Lung (tissue), 11 donors: ENCODE measurements at regions not wholly inside any gene's neighbourhood (a gene's known extent, or its start where the extent isn't known, plus 50 kb on each side); places are given as distances from the start of the nearest gene placed in this dataset.

Source experiments
- ATAC-seq: fragments of 200-7000 bp; cut with Tn5 transposase; one replicate; pipeline ENCODE4 v1.9.1; 2020; ENCODE audit warnings: moderate number of reproducible peaks; ENCODE audit not compliant: insufficient read depth, low FRiP score
- DNase-seq, 3 donors: peaks; one replicate each; pipeline ENCODE4 v3.0.0-alpha.2; 2013 to 2017
- H3K27ac ChIP-seq, 2 donors: one replicate each; pipeline ENCODE4 v1.5.1; 2013; ENCODE audit warnings: mild to moderate bottlenecking in 2 of 2, moderate library complexity in 2 of 2, control low read depth in 1 of 2, inconsistent platforms in 1 of 2, low read depth in 1 of 2, low read length in 1 of 2
- H3K27me3 ChIP-seq, 3 donors: one replicate each; pipeline ENCODE4 v1.5.1; 2013; ENCODE audit warnings: low read length in 2 of 3; ENCODE audit not compliant: control insufficient read depth in 3 of 3, insufficient read depth in 3 of 3
- H3K36me3 ChIP-seq, 4 donors: one replicate each; pipeline ENCODE4 v1.5.1; 2013; ENCODE audit warnings: low read length in 4 of 4, mild to moderate bottlenecking in 1 of 4, moderate library complexity in 1 of 4; ENCODE audit not compliant: control insufficient read depth in 4 of 4, insufficient read depth in 4 of 4
- H3K4me1 ChIP-seq, 5 donors: one replicate each; pipeline ENCODE4 v1.5.1; 2013; ENCODE audit warnings: low read length in 5 of 5, mild to moderate bottlenecking in 2 of 5, moderate library complexity in 1 of 5; ENCODE audit not compliant: control insufficient read depth in 5 of 5, insufficient read depth in 5 of 5
- H3K4me3 ChIP-seq: one replicate; pipeline ENCODE4 v1.5.1; 2013; ENCODE audit warnings: mild to moderate bottlenecking, control low read depth, moderate library complexity
- H3K9ac ChIP-seq, 2 donors: one replicate each; pipeline ENCODE4 v1.5.1; 2013; ENCODE audit warnings: low read length in 2 of 2, control low read depth in 1 of 2; ENCODE audit not compliant: insufficient read depth in 1 of 2
- H3K9me3 ChIP-seq, 4 donors: one replicate each; pipeline ENCODE4 v1.5.1; 2013; ENCODE audit warnings: low read length in 3 of 4, mild to moderate bottlenecking in 1 of 4, moderate library complexity in 1 of 4; ENCODE audit not compliant: control insufficient read depth in 4 of 4, insufficient read depth in 3 of 4
- WGBS, 2 donors: extraction: QIAGEN DNeasy Blood & Tissue Kit; methylation state at CpG; one replicate each; pipeline ENCODE4 v1.1.7; 2013; 5-methylcytosine and 5-hydroxymethylcytosine counted together
- TF ChIP-seq, protein P1 (sequence below): IDR thresholded peaks from 2 replicates; pipeline ENCODE4 v1.5.1; 2012; ENCODE audit warnings: mild to moderate bottlenecking; ENCODE audit errors: control extremely low read depth, extremely low read depth
- donor health status: control.
- donor health status: control.
- donor health status: Bipolar disorder and iron deficiency.
- donor health status: healthy.
- donor health status: DM: yes; HTN: yes; CAD: no.

- Histone ChIP-seq H3K9ac (no peak overlapping the region), H3K4me3 (no peak overlapping the region), H3K27me3 (no peaks in the 10 kb centered on the region), H3K9me3 (no peaks in the 10 kb centered on the region), H3K27ac (no peak overlapping the region), H3K4me1 (no peaks in the 10 kb centered on the region), H3K36me3 (no peaks in the 10 kb centered on the region)
- DNase-seq (no peak), ATAC-seq (no peak)
- TF ChIP-seq, protein P1, sequence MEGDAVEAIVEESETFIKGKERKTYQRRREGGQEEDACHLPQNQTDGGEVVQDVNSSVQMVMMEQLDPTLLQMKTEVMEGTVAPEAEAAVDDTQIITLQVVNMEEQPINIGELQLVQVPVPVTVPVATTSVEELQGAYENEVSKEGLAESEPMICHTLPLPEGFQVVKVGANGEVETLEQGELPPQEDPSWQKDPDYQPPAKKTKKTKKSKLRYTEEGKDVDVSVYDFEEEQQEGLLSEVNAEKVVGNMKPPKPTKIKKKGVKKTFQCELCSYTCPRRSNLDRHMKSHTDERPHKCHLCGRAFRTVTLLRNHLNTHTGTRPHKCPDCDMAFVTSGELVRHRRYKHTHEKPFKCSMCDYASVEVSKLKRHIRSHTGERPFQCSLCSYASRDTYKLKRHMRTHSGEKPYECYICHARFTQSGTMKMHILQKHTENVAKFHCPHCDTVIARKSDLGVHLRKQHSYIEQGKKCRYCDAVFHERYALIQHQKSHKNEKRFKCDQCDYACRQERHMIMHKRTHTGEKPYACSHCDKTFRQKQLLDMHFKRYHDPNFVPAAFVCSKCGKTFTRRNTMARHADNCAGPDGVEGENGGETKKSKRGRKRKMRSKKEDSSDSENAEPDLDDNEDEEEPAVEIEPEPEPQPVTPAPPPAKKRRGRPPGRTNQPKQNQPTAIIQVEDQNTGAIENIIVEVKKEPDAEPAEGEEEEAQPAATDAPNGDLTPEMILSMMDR = no peak
- 90 to 99% methylated on average over 4 of the region's 4 CpGs for WGBS, 2 donors
Measured at GRCh38 chr1:200272481-200273068, 137.3 kb downstream of the ZNF281 start.

- no peak for ATAC-seq
- WGBS, 2 donors = 94 to 100% methylated on average over 1 of the region's 1 CpG
- H3K27me3 ChIP-seq = no peaks in the 10 kb centered on the region
Measured at GRCh38 chr1:200269256-200269655, 140.6 kb downstream of the ZNF281 start.

DNA sequence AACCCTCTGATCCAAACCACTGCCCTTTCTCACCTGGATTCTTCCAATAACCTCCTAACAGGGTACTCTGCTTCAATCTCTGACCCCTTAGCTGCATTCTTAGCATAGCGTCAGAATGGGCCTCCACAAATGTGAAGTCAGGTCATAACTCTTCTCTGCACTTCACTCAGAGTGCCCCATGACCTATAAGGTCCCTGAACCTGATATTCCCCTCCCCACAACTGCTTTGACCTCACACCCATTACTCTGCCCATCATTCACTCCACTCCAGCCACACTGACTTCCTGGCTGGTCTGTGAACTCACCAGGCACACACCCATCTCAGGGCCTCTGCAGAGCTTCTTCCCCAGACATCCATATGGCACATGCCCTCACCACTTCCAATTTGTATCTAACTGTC lies 141.9 kb downstream of the ZNF281 start:
- Histone ChIP-seq H3K36me3 (no peaks in the 10 kb centered on the region), H3K4me1 (no peaks in the 10 kb centered on the region), H3K4me3 (no peak overlapping the region), H3K9ac (no peak overlapping the region), H3K9me3 (no peaks in the 10 kb centered on the region), H3K27me3 (no peaks in the 10 kb centered on the region), H3K27ac (no peak overlapping the region)
- no peak for ATAC-seq
- TF ChIP-seq, protein P1 = no peak
- WGBS, 2 donors = 92 to 100% methylated on average over 1 of the region's 1 CpG
- DNase-seq = no peak

More at GRCh38 chr1:200269256-200269655, 140.6 kb downstream of the ZNF281 start:
- Histone ChIP-seq H3K9ac (no peak overlapping the region), H3K4me1 (no peaks in the 10 kb centered on the region), H3K9me3 (no peaks in the 10 kb centered on the region), H3K27ac (no peak overlapping the region), H3K36me3 (no peaks in the 10 kb centered on the region), H3K4me3 (no peak overlapping the region)
- no peak for DNase-seq
- TF ChIP-seq, protein P1 = no peak

DNA sequence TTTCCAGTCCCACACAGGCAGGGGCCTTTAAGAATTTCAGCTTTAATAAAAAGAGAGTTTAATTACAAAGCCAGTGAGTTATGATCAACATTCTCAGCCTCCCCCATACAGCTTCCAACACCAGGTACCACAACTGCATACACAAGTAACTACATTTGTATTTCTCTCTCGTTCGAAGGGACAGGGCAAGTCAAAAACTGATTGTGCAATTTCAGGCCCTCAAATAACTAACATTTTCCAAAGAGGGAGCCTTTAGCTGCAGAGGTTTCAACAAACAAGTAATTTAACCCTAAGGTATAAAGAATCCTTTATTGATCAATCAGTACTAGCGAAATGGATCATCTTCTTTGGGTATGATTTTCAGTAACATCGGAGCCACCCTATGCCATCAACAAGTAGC lies 142.4 kb downstream of the ZNF281 start:
- DNase-seq = no peak
- no peak for ATAC-seq
- WGBS, 2 donors = 79 to 88% methylated on average over 4 of the region's 4 CpGs
- Histone ChIP-seq H3K27ac (no peak overlapping the region), H3K27me3 (no peaks in the 10 kb centered on the region), H3K36me3 (no peaks in the 10 kb centered on the region), H3K4me3 (no peak overlapping the region), H3K4me1 (no peaks in the 10 kb centered on the region), H3K9me3 (no peaks in the 10 kb centered on the region), H3K9ac (no peak overlapping the region)
- TF ChIP-seq, protein P1 = no peak
